G401.6 (cell line): ENCODE measurements at regions not wholly inside any gene's neighbourhood (a gene's known extent, or its start where the extent isn't known, plus 50 kb on each side); places are given as distances from the start of the nearest gene placed in this dataset.

Source experiments
- FAIRE-seq: peaks from 2 replicates; lab custom pipeline; 2012; peaks lifted over from hg19 to GRCh38; lab: Jason Lieb, UNC

GRCh38 chr10:111923032-111923431, 260.5 kb downstream of the GPAM start:
- FAIRE-seq = no peak

GRCh38 chr10:111926286-111926685, 257.3 kb downstream of the GPAM start:
- no peak for FAIRE-seq

GRCh38 chr10:111933937-111934336, 249.6 kb downstream of the GPAM start:
- FAIRE-seq = no peak

- FAIRE-seq = no peak
Measured at GRCh38 chr10:111934931-111935330, 248.6 kb downstream of the GPAM start.

GRCh38 chr10:111936143-111936542, 247.4 kb downstream of the GPAM start:
- no peak for FAIRE-seq

GRCh38 chr10:111944331-111944730, 239.2 kb downstream of the GPAM start:
- no peak for FAIRE-seq

GRCh38 chr10:111953949-111954348, 229.6 kb downstream of the GPAM start:
- FAIRE-seq = no peak

- FAIRE-seq = no peak
Measured at GRCh38 chr10:111954386-111954785, 229.2 kb downstream of the GPAM start.

- FAIRE-seq = no peak
Measured at GRCh38 chr10:111956841-111957240, 226.7 kb downstream of the GPAM start.

GRCh38 chr10:111962951-111963350, 220.6 kb downstream of the GPAM start:
- FAIRE-seq = no peak

- FAIRE-seq = no peak
Measured at GRCh38 chr10:111967116-111967515, 216.4 kb downstream of the GPAM start.

GRCh38 chr10:111967547-111967946, 216.0 kb downstream of the GPAM start:
- no peak for FAIRE-seq

- no peak for FAIRE-seq
Measured at GRCh38 chr10:111968647-111969046, 214.9 kb downstream of the GPAM start.

- FAIRE-seq = no peak
Measured at GRCh38 chr10:111970111-111970510, 213.5 kb downstream of the GPAM start.

- FAIRE-seq = no peak
Measured at GRCh38 chr10:111972109-111972508, 211.5 kb downstream of the GPAM start.

GRCh38 chr10:111973306-111973705, 210.3 kb downstream of the GPAM start:
- no peak for FAIRE-seq

GRCh38 chr10:111973826-111974225, 209.7 kb downstream of the GPAM start:
- FAIRE-seq = no peak

- FAIRE-seq = no peak
Measured at GRCh38 chr10:111974325-111974724, 209.2 kb downstream of the GPAM start.

GRCh38 chr10:111976557-111976956, 207.0 kb downstream of the GPAM start:
- FAIRE-seq = no peak

- FAIRE-seq = no peak
Measured at GRCh38 chr10:111984057-111984456, 199.5 kb downstream of the GPAM start.

GRCh38 chr10:111986079-111986478, 197.5 kb downstream of the GPAM start:
- no peak for FAIRE-seq

- no peak for FAIRE-seq
Measured at GRCh38 chr10:111988646-111989045, 194.9 kb downstream of the GPAM start.

- no peak for FAIRE-seq
Measured at GRCh38 chr10:111989136-111989911, 194.2 kb downstream of the GPAM start.

- no peak for FAIRE-seq
Measured at GRCh38 chr10:111990734-111991133, 192.8 kb downstream of the GPAM start.

- no peak for FAIRE-seq
Measured at GRCh38 chr10:111993321-111993720, 190.2 kb downstream of the GPAM start.
